NCI-H1694 treated with DMSO at 0.1 percent for 48 hours (cell line): ENCODE measurements at regions not wholly inside any gene's neighbourhood (a gene's known extent, or its start where the extent isn't known, plus 50 kb on each side); places are given as distances from the start of the nearest gene placed in this dataset.
A peak's percentile ranks its signal among the peaks of the same experiment; 100 is the strongest.
"Not testable (repeated sequence)": the region's sequence is repeated elsewhere in the genome, so short reads cannot be mapped to it uniquely, and the experiment has no call there.

Source experiments
- DNase-seq: peaks from one replicate; lab custom pipeline; 2025; lab: John Stamatoyannopoulos, UW

GRCh38 chr12:127079636-127080035 lies 1187.3 kb upstream of the TMEM132C start:
- DNase-seq, result no peak

GRCh38 chr12:127081058-127081457 lies 1185.9 kb upstream of the TMEM132C start:
- DNase-seq, result no peak

GRCh38 chr12:127083008-127083949 lies 1183.7 kb upstream of the TMEM132C start:
- peak; percentile 11 for DNase-seq

GRCh38 chr12:127101076-127101475 lies 1165.9 kb upstream of the TMEM132C start:
- no peak for DNase-seq

GRCh38 chr12:127106041-127106440 lies 1160.9 kb upstream of the TMEM132C start:
- DNase-seq, result no peak

- DNase-seq, result no peak
Measured at GRCh38 chr12:127106697-127107096, 1160.3 kb upstream of the TMEM132C start.

- no peak for DNase-seq
Measured at GRCh38 chr12:127107744-127108143, 1159.2 kb upstream of the TMEM132C start.

GRCh38 chr12:127108360-127109215 lies 1158.4 kb upstream of the TMEM132C start:
- peak; percentile 0 for DNase-seq

- DNase-seq, result no peak
Measured at GRCh38 chr12:127113945-127114344, 1153.0 kb upstream of the TMEM132C start.

GRCh38 chr12:127115468-127116035 lies 1151.4 kb upstream of the TMEM132C start:
- DNase-seq, result no peak

- no peak for DNase-seq
Measured at GRCh38 chr12:127118251-127118650, 1148.7 kb upstream of the TMEM132C start.

- no peak for DNase-seq
Measured at GRCh38 chr12:127119600-127120140, 1147.3 kb upstream of the TMEM132C start.

- no peak for DNase-seq
Measured at GRCh38 chr12:127120851-127121250, 1146.1 kb upstream of the TMEM132C start.

GRCh38 chr12:127121494-127122084 lies 1145.4 kb upstream of the TMEM132C start:
- DNase-seq, result no peak

GRCh38 chr12:127125607-127126259 lies 1141.2 kb upstream of the TMEM132C start:
- DNase-seq, result no peak

- no peak for DNase-seq
Measured at GRCh38 chr12:127126260-127126628, 1140.7 kb upstream of the TMEM132C start.

- DNase-seq, result no peak
Measured at GRCh38 chr12:127127897-127128296, 1139.1 kb upstream of the TMEM132C start.

- DNase-seq, result no peak
Measured at GRCh38 chr12:127130506-127131124, 1136.4 kb upstream of the TMEM132C start.

- no peak for DNase-seq
Measured at GRCh38 chr12:127133675-127134335, 1133.2 kb upstream of the TMEM132C start.

GRCh38 chr12:127140864-127141484 lies 1126.0 kb upstream of the TMEM132C start:
- DNase-seq, result not testable (repeated sequence)
